GM18870 (cell line): ENCODE measurements at regions not wholly inside any gene's neighbourhood (a gene's known extent, or its start where the extent isn't known, plus 50 kb on each side); places are given as distances from the start of the nearest gene placed in this dataset.
"Not testable (repeated sequence)": the region's sequence is repeated elsewhere in the genome, so short reads cannot be mapped to it uniquely, and the experiment has no call there.

ENCODE experiments used
- ATAC-seq: cut with Tn5 transposase; IDR thresholded peaks from one replicate; pipeline ENCODE4 v1.9.1; 2021; ENCODE audit warnings: moderate library complexity; ENCODE audit not compliant: unreplicated experiment

GRCh38 chr12:75630091-75630490 lies 118.7 kb upstream of the KRR1 start:
- ATAC-seq, result no peak

- ATAC-seq, result no peak
Measured at GRCh38 chr12:75628916-75629315, 117.5 kb upstream of the KRR1 start.

GRCh38 chr12:75628511-75628910 lies 117.1 kb upstream of the KRR1 start:
- ATAC-seq, result no peak

GRCh38 chr12:75623631-75624154 lies 112.3 kb upstream of the KRR1 start:
- ATAC-seq, result no peak

GRCh38 chr12:75622492-75622891 lies 111.1 kb upstream of the KRR1 start:
- ATAC-seq, result no peak

- ATAC-seq, result not testable (repeated sequence)
Measured at GRCh38 chr12:75614396-75614795, 103.0 kb upstream of the KRR1 start.

- no peak for ATAC-seq
Measured at GRCh38 chr12:75613981-75614380, 102.6 kb upstream of the KRR1 start.

- ATAC-seq, result no peak
Measured at GRCh38 chr12:75611041-75611440, 99.6 kb upstream of the KRR1 start.

- ATAC-seq, result no peak
Measured at GRCh38 chr12:75606956-75607355, 95.5 kb upstream of the KRR1 start.

GRCh38 chr12:75606151-75606550 lies 94.7 kb upstream of the KRR1 start:
- no peak for ATAC-seq

GRCh38 chr12:75603475-75603874 lies 92.1 kb upstream of the KRR1 start:
- no peak for ATAC-seq

- ATAC-seq, result no peak
Measured at GRCh38 chr12:75602106-75602505, 90.7 kb upstream of the KRR1 start.

- no peak for ATAC-seq
Measured at GRCh38 chr12:75600146-75600545, 88.7 kb upstream of the KRR1 start.

GRCh38 chr12:75599061-75599460 lies 87.7 kb upstream of the KRR1 start:
- no peak for ATAC-seq

GRCh38 chr12:75596406-75596805 lies 85.0 kb upstream of the KRR1 start:
- no peak for ATAC-seq

- ATAC-seq, result no peak
Measured at GRCh38 chr12:75592638-75593335, 81.4 kb upstream of the KRR1 start.

GRCh38 chr12:75592086-75592485 lies 80.7 kb upstream of the KRR1 start:
- no peak for ATAC-seq

GRCh38 chr12:75591628-75592027 lies 80.2 kb upstream of the KRR1 start:
- ATAC-seq, result no peak

GRCh38 chr12:75589801-75590200 lies 78.4 kb upstream of the KRR1 start:
- no peak for ATAC-seq

- no peak for ATAC-seq
Measured at GRCh38 chr12:75587340-75588106, 76.1 kb upstream of the KRR1 start.

- ATAC-seq, result no peak
Measured at GRCh38 chr12:75585330-75585729, 73.9 kb upstream of the KRR1 start.

GRCh38 chr12:75583355-75583754 lies 71.9 kb upstream of the KRR1 start:
- ATAC-seq, result no peak
